H9 (cell line): ENCODE measurements at regions not wholly inside any gene's neighbourhood (a gene's known extent, or its start where the extent isn't known, plus 50 kb on each side); places are given as distances from the start of the nearest gene placed in this dataset.

Experiments
- DNase-seq: peaks from one replicate; pipeline ENCODE4 v3.0.0-alpha.2; 2017
- H2AFZ ChIP-seq: one replicate; pipeline ENCODE4 v1.6.1; 2013; ENCODE audit warnings: mild to moderate bottlenecking, low read length, control low read depth, moderate library complexity
- H2AK5ac ChIP-seq: 2 replicates; pipeline ENCODE4 v1.6.1; 2013; ENCODE audit warnings: low read length, control low read depth, mixed read lengths; ENCODE audit not compliant: insufficient read length
- H2BK120ac ChIP-seq: one replicate; pipeline ENCODE4 v1.6.1; 2013; ENCODE audit warnings: low read depth, mild to moderate bottlenecking, low read length, control low read depth, inconsistent platforms; ENCODE audit not compliant: poor library complexity, severe bottlenecking
- H2BK12ac ChIP-seq: 2 replicates; pipeline ENCODE4 v1.6.1; 2013; ENCODE audit warnings: low read length, control low read depth, mixed read lengths, low read depth; ENCODE audit not compliant: insufficient read length
- H2BK15ac ChIP-seq: 2 replicates; pipeline ENCODE4 v1.6.1; 2013; ENCODE audit warnings: low read depth, low read length, control low read depth
- H2BK20ac ChIP-seq: one replicate; pipeline ENCODE4 v1.6.1; 2013; ENCODE audit warnings: low read depth, mild to moderate bottlenecking, low read length, control low read depth, inconsistent platforms; ENCODE audit not compliant: poor library complexity, severe bottlenecking
- H2BK5ac ChIP-seq: 2 replicates; pipeline ENCODE4 v1.6.1; 2013; ENCODE audit warnings: low read length, control low read depth, mixed read lengths; ENCODE audit not compliant: insufficient read length
- H3K14ac ChIP-seq: 2 replicates; pipeline ENCODE4 v1.6.1; 2013; ENCODE audit warnings: low read length, control low read depth; ENCODE audit not compliant: insufficient read depth
- H3K18ac ChIP-seq: 2 replicates; pipeline ENCODE4 v1.6.1; 2013; ENCODE audit warnings: low read depth, mild to moderate bottlenecking, mixed read lengths, low read length, control low read depth; ENCODE audit not compliant: insufficient read length
- H3K23ac ChIP-seq: 2 replicates; pipeline ENCODE4 v1.6.1; 2013; ENCODE audit warnings: low read length, control low read depth, mixed read lengths, low read depth; ENCODE audit not compliant: insufficient read length
- H3K23me2 ChIP-seq: 2 replicates; pipeline ENCODE4 v1.6.1; 2013; ENCODE audit warnings: low read depth, mild to moderate bottlenecking, mixed read lengths, low read length, control low read depth; ENCODE audit not compliant: insufficient read length, poor library complexity, severe bottlenecking
- H3K27ac ChIP-seq: 2 replicates; pipeline ENCODE4 v1.5.1; 2013; ENCODE audit warnings: low read length, control low read depth, mixed read lengths, low read depth; ENCODE audit not compliant: insufficient read length
- H3K27me3 ChIP-seq: 2 replicates; pipeline ENCODE4 v1.6.1; 2013; ENCODE audit warnings: low read length, control low read depth, inconsistent platforms; ENCODE audit not compliant: insufficient read depth
- H3K4ac ChIP-seq: 2 replicates; pipeline ENCODE4 v1.6.1; 2013; ENCODE audit warnings: low read depth, mild to moderate bottlenecking, control low read depth, inconsistent platforms, low read length, moderate library complexity
- H3K4me1 ChIP-seq: 2 replicates; pipeline ENCODE4 v1.6.1; 2013; ENCODE audit warnings: low read length, control low read depth, inconsistent platforms; ENCODE audit not compliant: insufficient read depth
- H3K4me2 ChIP-seq: 2 replicates; pipeline ENCODE4 v1.6.1; 2013; ENCODE audit warnings: low read length, control low read depth, mixed read lengths; ENCODE audit not compliant: insufficient read length, insufficient read depth
- H3K56ac ChIP-seq: 2 replicates; pipeline ENCODE4 v1.6.1; 2013; ENCODE audit warnings: low read depth, mild to moderate bottlenecking, mixed read lengths, low read length, control low read depth; ENCODE audit not compliant: insufficient read length
- H3K79me1 ChIP-seq: 2 replicates; pipeline ENCODE4 v1.6.1; 2013; ENCODE audit warnings: low read depth, mild to moderate bottlenecking, moderate library complexity, low read length, control low read depth, inconsistent platforms; ENCODE audit not compliant: insufficient read depth, poor library complexity, severe bottlenecking
- H3K79me2 ChIP-seq: 2 replicates; pipeline ENCODE4 v1.6.1; 2013; ENCODE audit warnings: low read length, control low read depth, inconsistent platforms; ENCODE audit not compliant: insufficient read depth
- H3K9ac ChIP-seq: 2 replicates; pipeline ENCODE4 v1.6.1; 2013; ENCODE audit warnings: low read length, control low read depth, mixed read lengths; ENCODE audit not compliant: insufficient read length; ENCODE audit errors: extremely low read depth
- H3K9me3 ChIP-seq: one replicate; pipeline ENCODE4 v1.6.1; 2013; ENCODE audit warnings: low read depth, low read length, inconsistent platforms; ENCODE audit not compliant: control insufficient read depth
- H3T11ph ChIP-seq: one replicate; pipeline ENCODE4 v1.6.1; 2013; ENCODE audit warnings: mild to moderate bottlenecking, low read length, control low read depth, inconsistent platforms
- H4K20me1 ChIP-seq: one replicate; pipeline ENCODE4 v1.6.1; 2013; ENCODE audit not compliant: control insufficient read depth, insufficient read length, insufficient read depth
- H4K5ac ChIP-seq: 2 replicates; pipeline ENCODE4 v1.6.1; 2013; ENCODE audit warnings: low read depth, mild to moderate bottlenecking, mixed read lengths, low read length, control low read depth; ENCODE audit not compliant: insufficient read length
- H4K8ac ChIP-seq: replicated peaks from 2 replicates; pipeline ENCODE4 v1.6.1; 2013; ENCODE audit warnings: low read length, control low read depth, mixed read lengths, low read depth; ENCODE audit not compliant: insufficient read length
- H4K91ac ChIP-seq: 2 replicates; pipeline ENCODE4 v1.6.1; 2013; ENCODE audit warnings: low read depth, mild to moderate bottlenecking, moderate library complexity, mixed read lengths, low read length, control low read depth; ENCODE audit not compliant: insufficient read length
- H3K27ac Mint-ChIP-seq, 3 experiments: 2 replicates in 2 of 3; 3 replicates in 1 of 3; pipeline ENCODE4 v1.8.0; 2020 to 2021; ENCODE audit warnings: mixed read lengths in 3 of 3, mild to moderate bottlenecking in 1 of 3, moderate library complexity in 1 of 3
- H3K27me3 Mint-ChIP-seq: 2 replicates; pipeline ENCODE4 v1.8.0; 2021; ENCODE audit warnings: low read depth, mild to moderate bottlenecking, moderate library complexity, mixed read lengths
- H3K36me3 Mint-ChIP-seq, 3 experiments: 2 replicates in 2 of 3; 3 replicates in 1 of 3; pipeline ENCODE4 v1.8.0; 2020 to 2021; ENCODE audit warnings: low read depth in 3 of 3, mixed read lengths in 3 of 3; ENCODE audit not compliant: insufficient read depth in 1 of 3
- H3K4me1 Mint-ChIP-seq, 2 experiments: 2 replicates each; pipeline ENCODE4 v1.8.0; 2020; ENCODE audit warnings: mixed read lengths in 2 of 2
- H3K4me3 Mint-ChIP-seq, 2 experiments: 2 replicates in 1 of 2; 3 replicates in 1 of 2; pipeline ENCODE4 v1.8.0; 2020 to 2021; ENCODE audit warnings: mild to moderate bottlenecking in 2 of 2, mixed read lengths in 2 of 2, moderate library complexity in 1 of 2
- H3K9me3 Mint-ChIP-seq, 2 experiments: 2 replicates in 1 of 2; 3 replicates in 1 of 2; pipeline ENCODE4 v1.8.0; 2020; ENCODE audit warnings: mild to moderate bottlenecking in 2 of 2, mixed read lengths in 2 of 2, moderate library complexity in 1 of 2
- WGBS: extraction: QIAGEN DNeasy Blood & Tissue Kit; methylation state at CpG from one replicate; pipeline ENCODE4 v1.1.7; 2013; ENCODE audit warnings: missing lambda C conversion rate, low lambda C conversion rate, mixed read lengths; ENCODE audit not compliant: insufficient read length; ENCODE audit errors: extremely low coverage; 5-methylcytosine and 5-hydroxymethylcytosine counted together
- TF ChIP-seq, protein P1 (sequence below): fragments of 200-600 bp; sonication (generic); conservative IDR thresholded peaks from 3 replicates; pipeline ENCODE4 v1.8.0; 2021; ENCODE audit warnings: antibody characterized with exemption, mild to moderate bottlenecking

GRCh38 chr2:191627518-191627917, 50.4 kb upstream of the NABP1 start:
- no peak overlapping the region for H2BK20ac ChIP-seq
- no peak overlapping the region for H3K27ac ChIP-seq
- H3K56ac ChIP-seq, result no peak overlapping the region
- H3K27me3 ChIP-seq, result no peaks in the 10 kb centered on the region
- no peak overlapping the region for H3K23ac ChIP-seq
- H3K79me1 ChIP-seq, result no peaks in the 10 kb centered on the region
- H4K20me1 ChIP-seq, result no peaks in the 10 kb centered on the region
- H3K4me3 Mint-ChIP-seq, result no peak overlapping the region
- no peak overlapping the region for H4K8ac ChIP-seq
- no peaks in the 10 kb centered on the region for H3K4me1 ChIP-seq
- no peak overlapping the region for H3K14ac ChIP-seq
- H3K27me3 Mint-ChIP-seq, result no peaks in the 10 kb centered on the region
- no peak overlapping the region for H2AK5ac ChIP-seq
- no peak for DNase-seq
- H4K91ac ChIP-seq, result no peak overlapping the region
- no peak overlapping the region for H3K18ac ChIP-seq
- no peak overlapping the region for H2BK12ac ChIP-seq
- no peaks in the 10 kb centered on the region for H3K79me2 ChIP-seq
- no peak overlapping the region for H2AFZ ChIP-seq
- H2BK120ac ChIP-seq, result no peak overlapping the region
- no peak overlapping the region for H3K4me2 ChIP-seq
- no peak overlapping the region for H3K27ac Mint-ChIP-seq
- no peaks in the 10 kb centered on the region for H3K4me1 Mint-ChIP-seq
- TF ChIP-seq, protein P1, sequence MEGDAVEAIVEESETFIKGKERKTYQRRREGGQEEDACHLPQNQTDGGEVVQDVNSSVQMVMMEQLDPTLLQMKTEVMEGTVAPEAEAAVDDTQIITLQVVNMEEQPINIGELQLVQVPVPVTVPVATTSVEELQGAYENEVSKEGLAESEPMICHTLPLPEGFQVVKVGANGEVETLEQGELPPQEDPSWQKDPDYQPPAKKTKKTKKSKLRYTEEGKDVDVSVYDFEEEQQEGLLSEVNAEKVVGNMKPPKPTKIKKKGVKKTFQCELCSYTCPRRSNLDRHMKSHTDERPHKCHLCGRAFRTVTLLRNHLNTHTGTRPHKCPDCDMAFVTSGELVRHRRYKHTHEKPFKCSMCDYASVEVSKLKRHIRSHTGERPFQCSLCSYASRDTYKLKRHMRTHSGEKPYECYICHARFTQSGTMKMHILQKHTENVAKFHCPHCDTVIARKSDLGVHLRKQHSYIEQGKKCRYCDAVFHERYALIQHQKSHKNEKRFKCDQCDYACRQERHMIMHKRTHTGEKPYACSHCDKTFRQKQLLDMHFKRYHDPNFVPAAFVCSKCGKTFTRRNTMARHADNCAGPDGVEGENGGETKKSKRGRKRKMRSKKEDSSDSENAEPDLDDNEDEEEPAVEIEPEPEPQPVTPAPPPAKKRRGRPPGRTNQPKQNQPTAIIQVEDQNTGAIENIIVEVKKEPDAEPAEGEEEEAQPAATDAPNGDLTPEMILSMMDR, result no peak
- H3T11ph ChIP-seq, result no peak overlapping the region
- WGBS, result no CpG with 5 or more reads among the region's 1 CpG
- no peaks in the 10 kb centered on the region for H3K9me3 ChIP-seq
- no peak overlapping the region for H3K4ac ChIP-seq
- H3K36me3 Mint-ChIP-seq, result no peaks in the 10 kb centered on the region
- no peaks in the 10 kb centered on the region for H3K9me3 Mint-ChIP-seq
- no peaks in the 10 kb centered on the region for H3K23me2 ChIP-seq
- no peak overlapping the region for H2BK15ac ChIP-seq
- no peak overlapping the region for H2BK5ac ChIP-seq
- no peak overlapping the region for H4K5ac ChIP-seq
- no peak overlapping the region for H3K9ac ChIP-seq
